NCI-H2227 (cell line): ENCODE measurements at regions not wholly inside any gene's neighbourhood (a gene's known extent, or its start where the extent isn't known, plus 50 kb on each side); places are given as distances from the start of the nearest gene placed in this dataset.
A peak's percentile ranks its signal among the peaks of the same experiment; 100 is the strongest.
"Not testable (repeated sequence)": the region's sequence is repeated elsewhere in the genome, so short reads cannot be mapped to it uniquely, and the experiment has no call there.

Source experiments
- DNase-seq: peaks from one replicate; lab custom pipeline; 2025; ENCODE audit not compliant: unreplicated experiment; lab: John Stamatoyannopoulos, UW

- DNase-seq, result no peak
Observed at GRCh38 chr4:31007858-31008257, 287.7 kb downstream of the PCDH7 start.

- no peak for DNase-seq
Observed at GRCh38 chr4:31009926-31010325, 289.8 kb downstream of the PCDH7 start.

- no peak for DNase-seq
Observed at GRCh38 chr4:31015123-31015522, 295.0 kb downstream of the PCDH7 start.

- no peak for DNase-seq
Observed at GRCh38 chr4:31016322-31017061, 296.3 kb downstream of the PCDH7 start.

GRCh38 chr4:31020363-31020762, 300.2 kb downstream of the PCDH7 start:
- DNase-seq, result no peak

GRCh38 chr4:31021008-31021407, 300.8 kb downstream of the PCDH7 start:
- DNase-seq, result no peak

- DNase-seq, result no peak
Observed at GRCh38 chr4:31022702-31023101, 302.5 kb downstream of the PCDH7 start.

GRCh38 chr4:31023109-31023508, 302.9 kb downstream of the PCDH7 start:
- DNase-seq, result no peak

GRCh38 chr4:31023742-31024141, 303.6 kb downstream of the PCDH7 start:
- DNase-seq, result no peak

- not testable (repeated sequence) for DNase-seq
Observed at GRCh38 chr4:31024781-31025180, 304.6 kb downstream of the PCDH7 start.

GRCh38 chr4:31026256-31026655, 306.1 kb downstream of the PCDH7 start:
- DNase-seq, result no peak

GRCh38 chr4:31034550-31034949, 314.4 kb downstream of the PCDH7 start:
- DNase-seq, result no peak

- DNase-seq, result no peak
Observed at GRCh38 chr4:31035761-31036160, 315.6 kb downstream of the PCDH7 start.

- DNase-seq, result no peak
Observed at GRCh38 chr4:31037703-31038102, 317.5 kb downstream of the PCDH7 start.

GRCh38 chr4:31039382-31039781, 319.2 kb downstream of the PCDH7 start:
- DNase-seq, result no peak

GRCh38 chr4:31040106-31040505, 319.9 kb downstream of the PCDH7 start:
- DNase-seq, result no peak

- DNase-seq, result no peak
Observed at GRCh38 chr4:31041385-31041784, 321.2 kb downstream of the PCDH7 start.

GRCh38 chr4:31041853-31042252, 321.7 kb downstream of the PCDH7 start:
- no peak for DNase-seq

GRCh38 chr4:31043382-31044062, 323.4 kb downstream of the PCDH7 start:
- DNase-seq, result no peak

GRCh38 chr4:31045151-31045550, 325.0 kb downstream of the PCDH7 start:
- no peak for DNase-seq

- DNase-seq, result peak; percentile 23
Observed at GRCh38 chr4:31045724-31046318, 325.7 kb downstream of the PCDH7 start.

GRCh38 chr4:31051151-31051550, 331.0 kb downstream of the PCDH7 start:
- DNase-seq, result no peak
